HG02623 (cell line): ENCODE measurements at regions not wholly inside any gene's neighbourhood (a gene's known extent, or its start where the extent isn't known, plus 50 kb on each side); places are given as distances from the start of the nearest gene placed in this dataset.

Experiments used
- ATAC-seq: cut with Tn5 transposase; IDR thresholded peaks from one replicate; pipeline ENCODE4 v1.9.1; 2021; ENCODE audit warnings: moderate library complexity; ENCODE audit not compliant: unreplicated experiment

DNA sequence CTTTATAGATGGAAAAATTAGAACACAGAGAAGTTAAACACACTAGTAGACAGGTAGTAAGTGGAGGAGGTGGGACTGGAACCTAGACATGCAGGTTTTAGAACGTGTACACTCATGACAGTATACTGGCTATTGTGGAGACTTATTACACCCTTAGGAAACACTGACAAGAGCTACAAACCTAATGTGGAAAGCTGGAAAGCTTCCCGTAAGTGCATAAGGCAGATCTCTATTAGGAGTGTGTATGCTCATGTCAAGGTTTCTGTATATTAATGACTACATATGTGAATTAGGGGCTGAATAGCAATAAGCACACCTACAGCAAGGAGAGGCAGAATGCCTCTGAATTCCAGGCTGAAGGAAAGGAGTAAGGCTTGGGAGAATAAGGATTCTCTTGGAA, 82.6 kb upstream of the SLC24A5 start:
- ATAC-seq: no peak

DNA sequence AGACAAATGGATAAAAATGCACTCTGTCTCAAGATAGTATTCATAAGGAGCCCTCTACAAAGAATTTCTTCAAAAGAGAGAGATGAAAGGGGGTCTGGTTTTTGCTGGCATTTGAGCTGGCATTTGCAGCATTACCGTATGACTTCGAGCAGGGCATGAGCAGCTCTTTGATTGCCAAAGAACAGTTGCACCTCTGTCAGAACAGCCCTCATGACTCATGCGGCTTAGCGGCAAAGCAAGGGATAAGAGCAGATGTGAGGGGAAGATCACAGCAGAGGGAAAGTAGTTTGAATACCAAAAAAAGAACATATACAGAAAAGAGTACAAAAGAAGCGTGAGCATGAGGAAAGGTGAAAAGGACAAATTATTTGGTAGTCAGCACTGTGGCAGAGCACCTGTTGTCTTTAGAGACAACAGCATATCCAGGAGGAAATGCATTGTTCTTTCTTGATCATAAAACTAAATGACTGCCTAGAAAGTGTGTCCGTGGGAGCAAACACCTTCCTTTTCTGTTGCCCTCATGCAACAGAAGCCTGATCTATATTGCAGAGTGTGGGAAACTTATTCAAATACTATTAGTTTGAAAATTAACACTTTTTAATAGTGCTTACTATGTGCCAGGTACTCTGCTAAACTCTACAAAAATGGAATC, 80.5 kb upstream of the SLC24A5 start:
- no peak for ATAC-seq

GRCh38 chr15:48041454-48041853, 79.3 kb upstream of the SLC24A5 start:
- no peak for ATAC-seq

DNA sequence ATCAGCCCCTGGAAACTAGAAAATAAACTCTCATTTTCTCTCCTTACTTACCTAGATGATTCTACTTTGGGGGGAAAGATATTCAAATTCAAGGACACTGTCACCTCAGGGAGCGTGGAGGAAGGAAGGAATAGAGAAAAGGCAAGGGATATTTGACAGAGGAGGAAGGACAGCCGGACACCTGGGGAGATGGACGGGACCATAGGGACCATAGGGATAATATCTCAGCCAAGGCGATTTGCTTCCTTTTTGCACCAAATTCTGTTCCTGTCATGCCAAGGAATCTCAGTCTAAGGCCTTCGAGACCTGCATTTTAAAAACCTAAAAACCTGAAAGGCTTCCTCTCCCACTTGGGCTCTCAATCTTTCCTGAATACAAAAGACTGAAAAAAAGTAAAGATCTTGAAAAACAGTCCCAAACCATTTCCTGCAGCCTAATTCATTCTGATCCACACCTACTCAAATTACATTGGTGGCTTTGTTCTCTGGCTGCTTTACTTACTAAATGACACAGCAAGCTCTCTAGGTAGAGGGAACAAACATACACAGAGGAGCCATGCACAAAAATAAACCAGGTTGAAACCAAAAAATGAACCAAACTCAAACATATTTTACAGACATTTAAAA, 73.9 kb upstream of the SLC24A5 start:
- no peak for ATAC-seq

DNA sequence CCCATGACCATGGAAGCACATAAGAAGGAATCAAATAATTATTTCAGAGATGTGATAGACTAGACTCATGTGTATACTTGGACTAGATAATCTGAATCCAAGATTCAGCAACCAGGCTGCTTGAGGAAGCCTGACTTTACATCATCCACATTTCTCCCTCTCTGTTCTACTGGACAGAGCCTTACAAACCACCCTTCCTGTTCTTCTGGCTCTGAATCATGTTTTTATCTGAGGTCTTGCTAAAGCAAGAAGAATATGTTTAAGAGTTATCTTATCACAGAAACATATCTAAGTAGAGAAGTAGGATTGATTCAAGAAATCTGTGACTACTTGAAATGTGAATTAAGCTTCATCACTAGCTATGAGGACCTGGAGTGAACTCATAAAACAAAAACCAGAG, 71.1 kb upstream of the SLC24A5 start:
- ATAC-seq: no peak

- no peak for ATAC-seq
These were observed 67.8 kb upstream of the SLC24A5 start for GRCh38 chr15:48052946-48053345.

DNA sequence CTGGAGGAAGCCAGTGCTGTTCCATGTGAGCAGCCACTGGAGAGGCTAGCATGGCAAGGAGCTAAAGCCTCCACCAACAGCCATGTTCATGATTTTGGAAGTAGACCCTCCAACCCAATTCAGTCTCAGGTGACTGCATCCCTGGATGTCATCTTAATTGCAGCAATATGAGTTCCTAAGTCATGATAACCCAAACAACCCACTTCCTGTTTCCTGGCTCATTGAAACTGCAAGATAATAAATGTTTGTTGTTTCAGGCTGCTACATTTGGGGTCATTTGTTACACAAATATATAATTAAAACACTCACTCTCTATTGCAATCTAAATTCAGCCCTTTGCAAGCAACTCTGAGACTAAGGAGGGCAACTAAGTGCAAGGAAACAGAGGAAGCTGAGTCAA, 62.4 kb upstream of the SLC24A5 start:
- no peak for ATAC-seq

GRCh38 chr15:48059791-48060190, 61.0 kb upstream of the SLC24A5 start:
- no peak for ATAC-seq

DNA sequence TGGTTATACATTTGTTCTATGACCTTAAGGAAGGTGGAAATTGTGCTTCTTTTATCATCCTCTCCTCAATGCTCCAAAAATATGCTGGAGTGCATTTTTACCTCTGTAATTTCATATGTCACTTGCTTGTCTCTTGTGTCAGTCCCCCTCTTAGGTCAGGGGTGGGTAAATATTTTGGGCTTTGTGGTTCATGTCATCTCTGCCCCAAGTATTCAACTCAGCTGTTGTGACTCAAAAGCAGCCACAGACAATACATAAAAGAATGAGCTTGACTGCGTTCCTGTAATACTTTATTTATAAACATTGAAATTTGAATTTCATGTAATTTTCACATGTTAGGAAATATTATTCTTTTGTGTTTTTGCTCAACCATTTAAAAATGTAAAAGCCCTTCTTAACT, 60.4 kb upstream of the SLC24A5 start:
- no peak for ATAC-seq

DNA sequence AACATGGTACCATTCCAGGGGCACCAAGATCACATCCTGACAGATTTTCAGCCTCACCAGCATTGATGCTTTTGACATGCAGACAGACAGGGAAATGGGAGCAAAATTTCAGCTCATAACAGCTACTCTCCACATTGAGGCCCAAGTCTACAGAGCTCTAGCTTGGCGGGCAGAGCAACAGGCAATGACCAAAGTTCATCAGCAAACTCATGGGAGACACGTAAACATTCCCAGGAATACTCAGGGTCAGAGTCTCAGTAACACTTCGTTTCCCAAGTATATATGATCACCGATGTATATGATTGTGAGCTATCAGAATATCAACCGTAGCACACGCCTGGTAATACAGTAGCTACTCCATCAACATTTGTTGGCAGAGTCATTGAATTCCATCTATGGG, 59.2 kb upstream of the SLC24A5 start:
- no peak for ATAC-seq

DNA sequence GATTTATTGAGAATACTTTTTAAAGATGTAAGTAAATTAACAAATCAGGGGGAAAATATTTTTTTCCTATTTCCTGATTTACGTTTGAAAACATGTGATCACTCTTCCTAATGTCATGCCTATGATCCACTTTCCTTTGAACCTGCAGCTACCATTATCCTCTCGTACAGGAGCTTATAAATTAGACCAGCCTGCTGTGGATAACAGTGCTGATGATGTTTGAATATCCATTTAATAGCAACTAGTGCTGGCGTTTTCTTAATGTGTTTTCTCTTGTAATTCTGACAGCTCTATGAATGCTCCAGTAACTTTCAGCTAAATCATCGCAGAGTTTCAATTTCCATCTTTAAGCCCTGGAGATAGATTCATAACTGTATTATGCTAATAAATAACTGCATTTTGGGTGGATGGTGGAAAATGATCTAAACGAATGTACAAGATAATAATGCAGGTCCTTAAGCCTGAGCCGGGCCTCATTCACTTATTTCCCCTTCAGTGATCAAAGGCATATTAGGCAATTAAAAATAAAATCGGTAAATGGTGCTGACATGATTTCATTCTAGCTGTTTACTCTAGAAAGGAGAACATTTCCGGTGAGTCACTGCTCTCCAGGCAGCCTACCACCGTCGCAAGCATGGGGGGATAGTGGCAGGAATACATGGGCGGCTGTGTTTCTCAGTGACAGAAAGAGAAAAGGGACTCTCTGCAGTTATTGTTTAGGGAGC, 58.5 kb upstream of the SLC24A5 start:
- ATAC-seq: no peak

DNA sequence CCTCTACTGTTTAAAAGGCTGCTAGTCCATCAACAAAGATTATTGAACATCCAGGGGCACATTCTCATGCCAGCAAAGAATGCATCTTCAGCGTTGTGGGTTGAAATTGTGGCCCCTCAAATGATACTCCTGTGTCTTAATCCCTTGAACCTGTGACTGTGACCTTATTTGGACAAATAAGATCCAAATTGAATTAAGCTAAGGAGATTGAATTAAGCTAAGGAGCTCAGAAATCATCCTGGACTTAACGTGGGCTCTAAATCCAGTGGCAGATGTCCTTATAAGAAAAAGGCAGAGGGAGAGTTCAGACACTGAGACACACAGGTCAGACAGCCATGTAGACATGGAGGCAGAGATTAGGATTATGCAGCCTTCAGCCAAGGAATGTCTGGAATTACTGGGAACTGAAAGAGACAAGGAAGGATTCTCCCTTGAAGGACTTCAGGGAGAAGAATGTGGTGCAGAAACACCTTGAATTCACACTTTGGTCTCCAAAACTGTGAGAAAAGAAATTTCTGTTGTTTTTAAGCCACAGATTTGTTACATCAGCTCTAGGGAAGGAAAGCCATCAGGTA, 57.3 kb upstream of the SLC24A5 start:
- ATAC-seq: no peak

DNA sequence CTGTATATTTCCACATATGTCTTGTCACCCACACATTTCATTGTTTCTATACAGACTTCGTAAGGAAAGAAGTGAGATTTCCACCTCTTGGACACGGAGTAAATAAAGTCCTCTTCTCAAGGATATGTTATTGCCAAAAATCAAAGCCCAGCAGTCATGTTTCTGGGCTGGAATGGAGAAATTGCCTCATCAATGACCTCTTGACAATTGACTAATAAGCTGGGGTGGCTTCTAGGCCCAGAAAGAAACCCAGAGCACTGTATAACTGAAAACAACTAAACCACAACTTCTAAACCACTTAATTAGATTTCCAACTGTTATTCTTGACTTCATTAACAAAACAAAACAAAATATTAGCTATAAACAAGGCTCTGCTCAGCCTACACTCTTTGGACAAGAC, 56.4 kb upstream of the SLC24A5 start:
- ATAC-seq: no peak

- no peak for ATAC-seq
These were observed 54.3 kb upstream of the SLC24A5 start for GRCh38 chr15:48066456-48066855.
